ENCODE measurements at regions not wholly inside any gene's neighbourhood (a gene's known extent, or its start where the extent isn't known, plus 50 kb on each side); places are given as distances from the start of the nearest gene placed in this dataset.

- Mint-ChIP-seq H3K4me3 (ENCODE audit: unreplicated experiment) (no peak overlapping the region), H3K9me3 (ENCODE audit: unreplicated experiment) (peaks cover 1% of the 10 kb centered on the region), H3K36me3 (ENCODE audit: unreplicated experiment) (no peaks in the 10 kb centered on the region), H3K4me1 (ENCODE audit: low read depth, unreplicated experiment) (no peaks in the 10 kb centered on the region), H3K27me3 (ENCODE audit: unreplicated experiment) (peaks cover 4% of the 10 kb centered on the region), H3K27ac (ENCODE audit: unreplicated experiment) (no peak overlapping the region)
- no peak for TF ChIP-seq CTCF (IDR thresholded peaks at IDR 0.05; ENCODE audit: partially characterized antibody, unreplicated experiment)
- no peak for DNase-seq
These were observed 950.2 kb downstream of the BCL11B start for GRCh38 chr14:98321841-98322240.

GRCh38 chr14:98323836-98324235 is 948.2 kb downstream of the BCL11B start:
- Mint-ChIP-seq H3K9me3 (ENCODE audit: unreplicated experiment) (peaks cover 1% of the 10 kb centered on the region), H3K27ac (ENCODE audit: unreplicated experiment) (no peak overlapping the region)

GRCh38 chr14:98325761-98326160 is 946.2 kb downstream of the BCL11B start:
- no peak for TF ChIP-seq CTCF (IDR thresholded peaks at IDR 0.05; ENCODE audit: partially characterized antibody, unreplicated experiment)
- Mint-ChIP-seq H3K4me3 (ENCODE audit: unreplicated experiment) (no peak overlapping the region), H3K27ac (ENCODE audit: unreplicated experiment) (no peak overlapping the region), H3K36me3 (ENCODE audit: unreplicated experiment) (peaks cover 6% of the 10 kb centered on the region), H3K27me3 (ENCODE audit: unreplicated experiment) (peaks cover 4% of the 10 kb centered on the region), H3K4me1 (ENCODE audit: low read depth, unreplicated experiment) (no peaks in the 10 kb centered on the region), H3K9me3 (ENCODE audit: unreplicated experiment) (peaks cover 3% of the 10 kb centered on the region)
- no peak for DNase-seq

More at GRCh38 chr14:98323836-98324235, 948.2 kb downstream of the BCL11B start:
- no peak for TF ChIP-seq CTCF (IDR thresholded peaks at IDR 0.05; ENCODE audit: partially characterized antibody, unreplicated experiment)
- H3K4me1 Mint-ChIP-seq (ENCODE audit: low read depth, unreplicated experiment): no peaks in the 10 kb centered on the region
- H3K4me3 Mint-ChIP-seq (ENCODE audit: unreplicated experiment): no peak overlapping the region
- peaks cover 4% of the 10 kb centered on the region for H3K27me3 Mint-ChIP-seq (ENCODE audit: unreplicated experiment)
- no peaks in the 10 kb centered on the region for H3K36me3 Mint-ChIP-seq (ENCODE audit: unreplicated experiment)
- DNase-seq: no peak

GRCh38 chr14:98328496-98328895 is 943.5 kb downstream of the BCL11B start:
- Mint-ChIP-seq H3K4me3 (ENCODE audit: unreplicated experiment) (no peak overlapping the region), H3K27ac (ENCODE audit: unreplicated experiment) (no peak overlapping the region), H3K36me3 (ENCODE audit: unreplicated experiment) (peaks cover 6% of the 10 kb centered on the region), H3K27me3 (ENCODE audit: unreplicated experiment) (peaks cover 4% of the 10 kb centered on the region), H3K4me1 (ENCODE audit: low read depth, unreplicated experiment) (no peaks in the 10 kb centered on the region), H3K9me3 (ENCODE audit: unreplicated experiment) (peaks cover 3% of the 10 kb centered on the region)
- no peak for DNase-seq
- TF ChIP-seq CTCF (IDR thresholded peaks at IDR 0.05; ENCODE audit: partially characterized antibody, unreplicated experiment): no peak

- Mint-ChIP-seq H3K4me3 (ENCODE audit: unreplicated experiment) (no peak overlapping the region), H3K4me1 (ENCODE audit: low read depth, unreplicated experiment) (no peaks in the 10 kb centered on the region), H3K27me3 (ENCODE audit: unreplicated experiment) (no peaks in the 10 kb centered on the region), H3K36me3 (ENCODE audit: unreplicated experiment) (peaks cover 3% of the 10 kb centered on the region), H3K27ac (ENCODE audit: unreplicated experiment) (no peak overlapping the region), H3K9me3 (ENCODE audit: unreplicated experiment) (no peaks in the 10 kb centered on the region)
- no peak for TF ChIP-seq CTCF (IDR thresholded peaks at IDR 0.05; ENCODE audit: partially characterized antibody, unreplicated experiment)
- DNase-seq: no peak
These were observed 937.8 kb downstream of the BCL11B start for GRCh38 chr14:98334186-98334585.
